NCI-H345 treated with DMSO at 0.1 percent for 48 hours (cell line): ENCODE measurements at regions not wholly inside any gene's neighbourhood (a gene's known extent, or its start where the extent isn't known, plus 50 kb on each side); places are given as distances from the start of the nearest gene placed in this dataset.
"Not testable (repeated sequence)": the region's sequence is repeated elsewhere in the genome, so short reads cannot be mapped to it uniquely, and the experiment has no call there.

Experiments used
- DNase-seq: peaks from one replicate; lab custom pipeline; 2025; ENCODE audit not compliant: unreplicated experiment; lab: John Stamatoyannopoulos, UW

GRCh38 chr3:96480881-96481280, 333.5 kb upstream of the EPHA6 start:
- DNase-seq, result no peak

GRCh38 chr3:96483191-96483590, 331.2 kb upstream of the EPHA6 start:
- DNase-seq, result not testable (repeated sequence)

DNA sequence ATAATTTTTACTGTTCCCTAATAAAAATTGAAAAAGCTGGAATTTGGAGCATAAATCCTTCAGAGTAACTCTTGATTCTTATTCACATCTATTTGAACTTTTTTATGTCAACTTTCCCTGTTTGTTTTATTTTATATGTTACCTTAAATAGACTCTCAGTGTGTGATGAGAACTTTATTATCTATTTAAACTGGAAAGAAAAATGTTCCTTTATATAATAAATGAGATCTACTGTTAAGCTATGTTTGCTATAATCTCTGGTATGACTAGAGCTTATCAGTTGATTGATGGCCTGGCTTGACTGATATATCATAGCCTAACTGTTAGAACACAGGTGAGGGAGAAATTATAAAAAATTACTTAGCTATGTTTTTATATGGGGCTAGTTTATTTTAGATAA, 330.6 kb upstream of the EPHA6 start:
- DNase-seq, result no peak

DNA sequence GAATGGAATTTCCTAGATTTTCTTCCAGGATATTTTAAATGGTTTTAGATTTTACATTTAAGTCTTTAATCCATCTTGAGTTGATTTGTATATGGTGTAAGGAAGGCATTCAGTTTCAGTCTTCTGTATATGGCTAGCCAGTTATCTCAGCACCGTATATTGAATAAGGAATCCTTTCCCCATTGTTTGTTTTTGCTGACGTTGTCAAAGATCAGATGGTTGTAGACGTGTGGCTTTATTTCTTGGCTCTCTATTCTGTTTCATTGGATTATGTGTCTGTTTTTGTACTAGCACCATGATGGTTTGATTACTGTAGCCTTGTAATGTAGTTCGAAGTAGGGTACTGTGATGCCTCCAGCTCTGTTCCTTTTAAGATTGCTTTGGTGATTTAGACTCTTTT, 325.7 kb upstream of the EPHA6 start:
- no peak for DNase-seq

GRCh38 chr3:96491023-96491422, 323.4 kb upstream of the EPHA6 start:
- DNase-seq, result no peak

DNA sequence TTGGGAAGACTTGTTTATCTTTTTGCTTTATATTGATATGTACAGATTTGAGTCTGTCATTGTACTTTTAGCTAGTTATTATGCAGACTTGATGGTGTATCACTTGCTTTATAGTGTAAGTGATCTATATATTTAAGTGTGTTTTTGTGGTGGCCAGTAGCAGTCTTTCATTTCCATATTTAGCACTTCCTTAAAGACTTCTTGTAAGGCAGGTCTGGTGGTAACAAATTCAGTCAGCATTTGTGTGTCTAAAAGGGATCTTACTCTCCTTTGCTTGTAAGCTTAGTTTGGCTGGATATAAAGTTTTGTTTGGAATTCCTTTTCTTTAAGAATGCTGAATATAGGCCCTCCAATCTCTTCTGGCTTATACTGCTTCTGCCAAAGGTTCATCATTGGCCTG, 322.5 kb upstream of the EPHA6 start:
- DNase-seq, result no peak

- DNase-seq, result no peak
These were observed 304.1 kb upstream of the EPHA6 start for GRCh38 chr3:96510334-96510733.

- DNase-seq, result no peak
These were observed 277.2 kb upstream of the EPHA6 start for GRCh38 chr3:96537165-96537564.

DNA sequence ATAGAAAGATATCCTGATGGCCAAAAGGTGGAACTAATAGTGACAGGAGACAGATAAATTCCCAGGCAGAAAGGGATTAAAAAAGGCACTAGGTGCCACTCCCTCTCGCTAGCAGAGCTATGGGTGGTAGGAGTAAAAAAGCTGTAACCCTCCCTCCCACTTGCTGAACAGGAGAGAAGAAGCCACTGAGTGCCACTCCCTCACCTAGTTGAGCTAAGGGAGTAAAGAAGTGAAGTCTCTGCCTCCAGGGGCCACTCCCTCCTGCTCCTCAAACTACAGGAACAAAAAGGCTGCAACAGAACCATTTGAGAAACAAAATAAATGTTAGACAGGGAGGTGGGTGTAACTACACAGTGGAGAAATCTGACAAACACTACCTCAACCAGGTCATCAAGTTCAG, 276.2 kb upstream of the EPHA6 start:
- no peak for DNase-seq

GRCh38 chr3:96548073-96548472, 266.3 kb upstream of the EPHA6 start:
- DNase-seq, result no peak

- DNase-seq, result no peak
These were observed 237.5 kb upstream of the EPHA6 start for GRCh38 chr3:96576935-96577334.

- DNase-seq, result no peak
These were observed 230.3 kb upstream of the EPHA6 start for GRCh38 chr3:96584066-96584465.

GRCh38 chr3:96606865-96607264, 207.5 kb upstream of the EPHA6 start:
- not testable (repeated sequence) for DNase-seq

DNA sequence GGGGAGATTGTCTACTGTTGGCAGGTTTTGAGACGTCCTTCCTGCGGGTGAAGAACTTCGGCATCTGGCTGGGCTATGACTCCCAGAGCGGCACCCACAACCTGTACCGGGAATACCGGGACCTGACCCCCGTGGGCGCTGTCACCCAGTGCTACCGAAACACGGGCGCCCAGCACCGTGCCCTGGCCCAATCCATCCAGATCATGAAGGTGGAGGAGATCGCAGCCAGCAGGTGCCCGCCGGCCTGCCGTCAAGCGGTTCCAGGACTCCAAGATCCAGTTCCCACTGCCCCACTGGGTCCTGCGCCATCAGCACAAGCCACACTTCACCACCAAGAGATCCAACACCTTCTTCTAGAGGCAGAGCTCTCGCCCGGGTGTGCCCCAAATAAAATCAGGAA, 194.9 kb upstream of the EPHA6 start:
- DNase-seq, result no peak

DNA sequence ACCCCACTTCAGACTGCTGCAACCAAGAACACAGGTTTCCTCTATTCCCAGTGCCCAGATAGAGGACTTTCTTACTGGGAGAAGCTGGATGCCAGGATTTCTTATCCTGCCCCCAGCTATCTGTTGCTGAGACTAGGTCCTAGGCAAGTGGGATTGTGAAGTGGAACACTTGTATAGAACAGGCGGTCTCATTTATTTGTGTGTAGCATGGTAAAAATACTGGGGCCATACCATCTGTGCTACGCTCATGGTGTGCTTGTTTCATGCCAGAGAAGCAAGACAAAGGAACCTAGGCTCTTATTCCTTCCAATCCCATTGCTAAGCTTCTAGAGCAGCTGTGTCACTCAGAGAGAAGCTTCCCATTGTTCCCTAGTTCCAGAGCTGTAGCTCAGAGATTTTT, 191.5 kb upstream of the EPHA6 start:
- DNase-seq, result no peak

GRCh38 chr3:96631050-96631449, 183.3 kb upstream of the EPHA6 start:
- no peak for DNase-seq

GRCh38 chr3:96646596-96646995, 167.8 kb upstream of the EPHA6 start:
- DNase-seq, result no peak

DNA sequence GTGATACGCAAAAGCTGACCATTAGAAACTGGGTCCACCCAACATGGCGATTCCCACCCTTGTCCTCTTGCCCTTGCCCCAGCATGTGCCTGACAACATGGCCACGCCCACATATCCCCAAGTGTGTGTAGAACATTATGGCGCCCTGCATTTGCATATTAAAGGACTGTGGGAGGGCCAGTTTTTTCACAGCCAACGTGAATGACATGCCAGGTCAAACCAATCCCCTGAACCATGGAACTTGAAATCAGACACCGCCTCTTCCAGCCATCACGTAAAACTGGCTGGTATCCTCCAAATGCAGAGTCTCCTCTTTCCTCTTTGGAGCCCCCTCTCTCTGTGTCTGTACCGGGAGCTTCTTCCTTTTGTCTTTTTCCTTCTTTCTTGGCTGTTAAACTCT, 156.7 kb upstream of the EPHA6 start:
- no peak for DNase-seq

DNA sequence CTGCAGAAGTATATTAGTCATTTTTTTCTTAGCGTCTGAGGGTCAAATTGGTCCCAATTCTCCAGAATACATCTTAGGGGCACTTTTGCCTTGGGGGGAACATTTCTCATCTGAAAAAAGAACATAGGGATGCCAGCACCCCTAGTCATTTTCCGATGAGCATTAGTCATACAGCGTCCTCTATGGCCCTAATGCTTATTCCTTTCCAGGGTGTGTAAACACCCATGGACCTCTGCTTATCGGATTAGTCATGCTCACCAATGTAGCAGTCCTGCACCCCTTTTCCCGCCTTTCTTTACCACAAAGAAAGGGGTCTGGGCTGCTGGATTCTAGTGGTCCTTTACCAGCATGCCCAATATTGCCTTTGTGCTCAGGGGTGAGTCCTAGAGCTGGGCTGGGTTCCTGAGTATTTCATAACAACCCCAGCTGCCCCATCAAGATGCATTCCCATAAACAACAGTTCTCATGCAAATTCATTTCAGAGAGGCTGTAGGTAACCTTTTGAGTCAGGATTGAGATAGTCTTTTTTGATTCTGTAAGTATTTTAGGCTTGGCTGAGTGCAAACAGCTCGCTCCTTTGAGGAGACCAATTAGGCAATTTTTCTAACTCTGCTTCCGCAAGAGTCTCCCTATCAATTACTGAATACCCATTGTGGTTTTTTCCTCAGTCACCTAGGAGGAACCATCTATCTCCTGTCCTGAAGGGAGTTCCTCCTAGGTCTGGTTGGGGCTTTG, 142.4 kb upstream of the EPHA6 start:
- DNase-seq, result not testable (repeated sequence)

- no peak for DNase-seq
These were observed 137.2 kb upstream of the EPHA6 start for GRCh38 chr3:96677156-96677555.

DNA sequence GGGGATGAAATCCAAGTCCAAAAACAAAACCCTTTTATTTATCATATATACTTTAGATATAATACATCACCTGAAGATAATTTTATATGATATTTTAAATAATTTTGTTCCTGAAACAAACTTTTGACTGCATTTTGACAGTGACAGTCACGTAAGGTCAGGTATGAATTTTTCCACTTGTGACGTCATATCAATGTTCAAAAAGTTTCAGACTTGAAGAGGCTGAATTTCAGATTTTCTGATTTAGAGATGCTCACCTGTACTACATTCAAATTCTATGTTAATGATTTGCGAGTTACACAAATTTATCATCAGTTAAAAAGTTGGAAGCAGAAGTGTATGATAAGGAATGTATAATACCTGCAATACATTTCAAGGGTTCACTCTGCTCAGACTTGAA, 136.1 kb upstream of the EPHA6 start:
- no peak for DNase-seq

DNA sequence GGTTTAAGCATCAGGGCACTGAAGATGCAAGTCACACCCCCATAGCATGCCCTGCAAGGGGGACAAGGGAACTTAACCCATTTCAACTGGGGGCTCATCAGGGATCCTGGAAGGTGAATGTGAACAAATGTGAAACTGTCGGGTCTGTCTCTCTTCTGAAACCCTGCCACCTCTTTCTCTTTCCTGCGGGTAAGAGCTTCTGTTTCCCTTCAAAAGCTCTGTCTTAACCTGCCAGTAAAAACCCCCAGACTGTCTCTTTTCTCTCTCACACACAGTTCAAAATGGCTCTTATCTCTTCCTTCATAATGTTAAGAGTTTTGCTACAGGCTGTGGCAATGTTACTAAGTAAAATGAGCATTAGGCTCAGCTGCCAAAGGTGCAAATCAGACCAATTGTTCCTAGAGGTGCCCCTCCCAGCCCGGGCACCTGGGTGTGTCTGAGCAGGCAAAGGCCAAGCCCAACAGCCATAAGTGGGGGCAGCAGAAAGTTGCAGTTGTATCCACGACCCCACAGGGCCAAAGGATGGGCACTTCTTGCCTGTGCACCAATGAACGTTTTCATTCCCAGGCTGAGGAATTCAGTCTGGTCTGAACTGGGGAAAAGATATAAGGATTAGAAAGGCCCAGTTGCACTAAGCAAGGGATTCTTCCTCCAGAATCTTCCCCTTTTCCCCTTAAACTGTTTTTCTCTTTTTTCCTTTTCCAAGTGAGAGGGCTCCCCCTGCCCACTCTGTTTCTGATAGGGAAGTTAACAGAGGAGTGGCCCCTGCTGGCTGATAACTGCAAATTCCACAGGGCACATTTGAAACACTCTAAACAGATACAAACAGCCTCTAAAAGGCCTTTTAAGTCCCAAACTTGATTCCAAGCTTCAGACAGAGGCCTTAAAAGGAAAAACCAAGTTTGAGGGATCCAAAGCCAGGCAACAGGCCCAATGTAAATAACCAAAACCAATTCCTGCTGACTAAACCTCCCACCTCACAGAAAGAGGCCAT, 113.8 kb upstream of the EPHA6 start:
- no peak for DNase-seq
